ENCODE measurements at regions not wholly inside any gene's neighbourhood (a gene's known extent, or its start where the extent isn't known, plus 50 kb on each side); places are given as distances from the start of the nearest gene placed in this dataset.

- no peaks in the 10 kb centered on the region for H3K36me3 ChIP-seq (ENCODE audit: control insufficient read depth in 4 of 4, insufficient read depth in 4 of 4, low read length in 4 of 4)
- H3K27me3 ChIP-seq (ENCODE audit: control insufficient read depth in 3 of 3, insufficient read depth in 3 of 3, low read length in 2 of 3): no peaks in the 10 kb centered on the region
- 83 to 89% methylated on average over 2 of the region's 2 CpGs for WGBS, 2 donors
- ATAC-seq (ENCODE audit: insufficient read depth, low FRiP score): no peak
- no peak for DNase-seq
- H3K4me3 ChIP-seq: no peak overlapping the region
- H3K4me1 ChIP-seq (ENCODE audit: control insufficient read depth in 5 of 5, insufficient read depth in 5 of 5, low read length in 5 of 5): no peaks in the 10 kb centered on the region
- no peak overlapping the region for H3K9ac ChIP-seq (ENCODE audit: insufficient read depth in 1 of 2, low read length in 2 of 2)
- TF ChIP-seq CTCF (IDR thresholded peaks at IDR 0.05; ENCODE audit: control extremely low read depth, extremely low read depth): no peak
- peaks cover 0 to 3% (median 1%) of the 10 kb centered on the region in 4 donors for H3K9me3 ChIP-seq (ENCODE audit: control insufficient read depth in 4 of 4, insufficient read depth in 3 of 4, low read length in 3 of 4)
- no peak overlapping the region for H3K27ac ChIP-seq (ENCODE audit: low read depth in 1 of 2, low read length in 1 of 2)
Measured at GRCh38 chr18:27579364-27579763, 394.3 kb upstream of the CHST9 start.

GRCh38 chr18:27577752-27578151, 392.6 kb upstream of the CHST9 start:
- Histone ChIP-seq H3K4me3 (no peak overlapping the region), H3K9ac (ENCODE audit: insufficient read depth in 1 of 2, low read length in 2 of 2) (no peak overlapping the region), H3K27ac (ENCODE audit: low read depth in 1 of 2, low read length in 1 of 2) (no peak overlapping the region), H3K4me1 (ENCODE audit: control insufficient read depth in 5 of 5, insufficient read depth in 5 of 5, low read length in 5 of 5) (no peaks in the 10 kb centered on the region), H3K9me3 (ENCODE audit: control insufficient read depth in 4 of 4, insufficient read depth in 3 of 4, low read length in 3 of 4) (peaks cover 0 to 4% (median 2%) of the 10 kb centered on the region in 4 donors), H3K36me3 (ENCODE audit: control insufficient read depth in 4 of 4, insufficient read depth in 4 of 4, low read length in 4 of 4) (no peaks in the 10 kb centered on the region), H3K27me3 (ENCODE audit: control insufficient read depth in 3 of 3, insufficient read depth in 3 of 3, low read length in 2 of 3) (no peaks in the 10 kb centered on the region)
- no peak for TF ChIP-seq CTCF (IDR thresholded peaks at IDR 0.05; ENCODE audit: control extremely low read depth, extremely low read depth)
- DNase-seq (no peak), ATAC-seq (ENCODE audit: insufficient read depth, low FRiP score) (no peak)
- 62% methylated on average over 5 of the region's 5 CpGs for WGBS, 2 donors

- no peak for ATAC-seq (ENCODE audit: insufficient read depth, low FRiP score)
- DNase-seq: no peak
Measured at GRCh38 chr18:27577265-27577664, 392.2 kb upstream of the CHST9 start.

More at GRCh38 chr18:27577265-27577664, 392.2 kb upstream of the CHST9 start:
- Histone ChIP-seq H3K9me3 (ENCODE audit: control insufficient read depth in 4 of 4, insufficient read depth in 3 of 4, low read length in 3 of 4) (peaks cover 0 to 4% (median 2%) of the 10 kb centered on the region in 4 donors), H3K27me3 (ENCODE audit: control insufficient read depth in 3 of 3, insufficient read depth in 3 of 3, low read length in 2 of 3) (no peaks in the 10 kb centered on the region), H3K27ac (ENCODE audit: low read depth in 1 of 2, low read length in 1 of 2) (no peak overlapping the region), H3K4me1 (ENCODE audit: control insufficient read depth in 5 of 5, insufficient read depth in 5 of 5, low read length in 5 of 5) (no peaks in the 10 kb centered on the region), H3K36me3 (ENCODE audit: control insufficient read depth in 4 of 4, insufficient read depth in 4 of 4, low read length in 4 of 4) (no peaks in the 10 kb centered on the region), H3K4me3 (no peak overlapping the region), H3K9ac (ENCODE audit: insufficient read depth in 1 of 2, low read length in 2 of 2) (no peak overlapping the region)
- TF ChIP-seq CTCF (IDR thresholded peaks at IDR 0.05; ENCODE audit: control extremely low read depth, extremely low read depth): no peak
- WGBS, 2 donors: 70 to 86% methylated on average over 3 of the region's 3 CpGs

Measured in lung (tissue), 11 donors.